HUDEP-2 (cell line): ENCODE measurements at regions not wholly inside any gene's neighbourhood (a gene's known extent, or its start where the extent isn't known, plus 50 kb on each side); places are given as distances from the start of the nearest gene placed in this dataset.
A peak's percentile ranks its signal among the peaks of the same experiment; 100 is the strongest.
"Not testable (repeated sequence)": the region's sequence is repeated elsewhere in the genome, so short reads cannot be mapped to it uniquely, and the experiment has no call there.

Experiments
- DNase-seq, 76 experiments: peaks; one replicate each; lab custom pipeline; 2025; ENCODE audit not compliant: unreplicated experiment in 76 of 76; lab: John Stamatoyannopoulos, UW

DNA sequence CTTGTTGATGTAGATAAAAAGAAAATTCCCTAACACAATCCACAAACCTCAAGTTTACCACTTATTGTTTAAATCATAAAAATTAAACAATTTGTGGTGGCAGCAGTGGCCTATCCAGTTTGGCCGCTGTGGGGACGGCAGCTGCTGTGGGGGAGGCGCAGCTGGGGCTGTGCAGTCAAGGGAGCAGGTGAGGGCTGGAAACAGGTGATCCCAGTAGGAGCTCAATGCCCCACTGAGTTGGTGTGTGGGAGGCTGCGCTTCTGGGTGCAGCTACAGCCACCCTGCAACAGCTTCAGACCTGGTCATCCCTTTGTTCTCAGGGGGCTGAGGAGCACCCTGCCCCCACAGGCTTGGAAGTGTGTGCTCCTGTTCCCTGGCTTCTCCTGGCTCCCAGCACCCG, 266.0 kb upstream of the FSIP2 start:
- DNase-seq = no peak

DNA sequence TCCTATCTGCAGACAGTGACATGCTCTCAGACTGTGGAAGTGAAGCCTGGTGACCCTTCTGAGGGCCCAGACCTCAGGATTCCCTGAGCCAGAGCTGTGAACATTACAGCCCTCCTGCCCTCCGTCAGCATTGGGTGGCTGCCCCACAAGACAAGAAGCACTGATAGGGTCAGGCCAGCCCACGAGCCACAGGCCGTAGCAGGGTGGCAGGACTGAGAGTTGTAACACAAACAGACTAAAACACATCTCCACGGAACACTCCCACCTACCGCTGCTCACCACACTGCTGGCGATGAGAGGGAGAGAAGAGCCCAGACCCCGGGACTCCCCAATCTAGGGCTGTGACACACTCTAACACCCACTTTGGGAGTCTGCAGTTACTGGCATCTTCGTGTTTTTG, 264.8 kb upstream of the FSIP2 start:
- DNase-seq = no peak

DNA sequence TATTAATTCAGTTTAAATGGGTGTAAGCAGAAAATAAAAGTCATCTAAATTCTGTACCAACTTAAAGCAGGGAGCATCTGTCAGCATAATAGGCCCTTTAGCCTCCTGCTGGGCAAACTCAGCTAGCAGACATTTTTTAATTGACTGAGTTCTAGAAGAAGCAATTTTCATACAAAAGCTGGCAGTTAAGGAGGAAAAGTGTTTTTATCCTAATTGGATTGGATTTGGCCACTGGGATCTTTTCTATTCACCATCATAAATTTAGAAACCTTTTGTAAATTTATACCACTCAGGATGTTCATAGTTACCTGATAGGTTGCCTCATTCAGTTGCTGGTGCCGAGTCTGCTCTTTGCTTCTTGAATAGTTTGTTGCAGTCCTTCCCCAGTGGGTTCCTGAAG, 262.7 kb upstream of the FSIP2 start:
- DNase-seq = no peak

DNA sequence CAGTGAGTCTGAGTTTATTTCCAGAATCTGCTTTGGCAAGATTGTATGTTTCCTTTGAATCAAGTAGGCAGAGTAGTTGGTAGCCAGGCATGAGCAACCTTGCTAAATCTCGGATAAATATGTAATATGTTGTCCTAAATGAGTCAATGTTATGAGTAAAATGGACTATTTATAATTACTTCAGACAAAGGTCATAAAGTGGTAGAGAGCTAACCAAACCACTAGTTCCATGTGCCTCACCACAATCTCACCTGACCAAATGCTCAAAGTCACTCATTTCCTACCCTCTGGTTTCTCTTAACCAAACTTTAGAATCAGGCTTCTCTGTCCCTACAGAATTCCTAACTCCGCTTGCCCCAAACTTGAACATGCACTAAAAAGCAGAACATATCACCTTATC, 261.2 kb upstream of the FSIP2 start:
- DNase-seq = no peak

DNA sequence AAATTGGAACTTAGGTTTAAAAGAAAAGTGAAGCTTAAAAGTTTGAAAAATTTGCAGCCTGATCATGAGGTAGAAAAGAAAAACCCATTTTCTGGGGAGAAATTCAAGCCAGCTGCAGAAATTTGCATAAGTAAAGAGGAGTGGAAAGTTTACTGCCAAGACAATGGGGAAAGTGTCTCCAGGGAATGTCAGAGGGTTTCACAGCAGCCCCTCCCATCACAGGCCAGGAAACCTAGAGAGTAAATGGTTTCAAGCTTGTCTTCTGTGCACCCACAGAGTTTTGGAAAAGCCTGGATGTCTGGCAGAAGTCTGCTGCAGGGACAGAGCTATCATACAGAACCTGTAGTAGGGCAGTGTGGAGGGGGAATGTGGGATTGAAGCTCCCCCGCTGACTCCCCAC, 254.0 kb upstream of the FSIP2 start:
- DNase-seq = no peak

DNA sequence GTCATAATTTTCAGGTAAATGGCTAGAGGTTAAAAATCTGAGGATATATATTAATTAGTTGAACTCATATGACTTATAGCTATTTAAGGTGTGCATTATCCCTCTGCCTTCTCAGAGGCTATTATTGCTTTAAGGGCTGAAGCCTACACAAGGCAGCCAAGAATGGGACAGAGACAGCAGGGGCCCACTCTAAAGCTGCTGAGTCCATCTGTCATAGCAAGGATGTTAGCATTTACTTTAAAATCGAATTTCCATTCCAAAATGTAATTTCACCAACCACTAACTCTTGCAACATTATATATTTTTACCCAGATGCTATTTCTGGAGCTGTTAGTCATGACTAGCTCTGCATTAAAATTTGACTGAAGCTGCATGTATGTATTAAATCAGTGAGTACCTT, 236.3 kb upstream of the FSIP2 start:
- DNase-seq = no peak

DNA sequence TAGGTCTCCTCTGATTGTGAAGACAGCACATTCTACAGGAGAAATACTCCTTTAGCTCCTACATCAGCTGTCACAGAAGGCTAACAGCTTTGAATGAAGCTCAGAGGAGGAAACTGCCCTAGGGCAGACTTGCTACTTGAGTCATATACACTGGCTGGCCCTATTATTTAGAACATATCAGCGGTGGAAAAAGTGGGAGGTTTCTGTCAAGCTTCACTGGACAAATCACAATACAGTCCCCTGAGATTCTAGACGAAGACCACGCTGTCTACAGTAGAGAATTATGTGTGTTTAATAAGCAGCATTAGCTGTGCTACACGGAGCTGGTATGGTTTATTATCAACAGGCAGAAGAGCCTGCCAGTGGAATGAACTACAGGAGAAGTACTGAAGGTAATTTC, 230.9 kb upstream of the FSIP2 start:
- DNase-seq = no peak

DNA sequence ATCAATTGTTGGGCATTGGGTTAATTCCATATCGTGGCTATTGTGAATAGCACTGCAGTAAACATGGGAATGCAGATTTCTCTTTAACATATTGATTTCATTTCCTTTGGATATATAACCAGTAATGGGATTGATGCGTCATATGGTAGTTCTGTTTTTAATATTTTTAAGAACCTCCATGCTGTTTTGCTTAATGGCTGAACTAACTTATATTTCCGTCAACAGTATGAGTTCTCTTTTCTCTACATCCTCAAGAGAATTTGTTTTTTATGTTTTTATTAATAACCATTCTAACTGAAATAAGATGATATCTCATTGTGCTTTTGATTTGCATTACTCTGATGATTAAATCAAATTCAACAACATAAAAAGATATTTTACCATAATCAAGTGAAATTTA, 228.5 kb upstream of the FSIP2 start:
- no peak for DNase-seq

DNA sequence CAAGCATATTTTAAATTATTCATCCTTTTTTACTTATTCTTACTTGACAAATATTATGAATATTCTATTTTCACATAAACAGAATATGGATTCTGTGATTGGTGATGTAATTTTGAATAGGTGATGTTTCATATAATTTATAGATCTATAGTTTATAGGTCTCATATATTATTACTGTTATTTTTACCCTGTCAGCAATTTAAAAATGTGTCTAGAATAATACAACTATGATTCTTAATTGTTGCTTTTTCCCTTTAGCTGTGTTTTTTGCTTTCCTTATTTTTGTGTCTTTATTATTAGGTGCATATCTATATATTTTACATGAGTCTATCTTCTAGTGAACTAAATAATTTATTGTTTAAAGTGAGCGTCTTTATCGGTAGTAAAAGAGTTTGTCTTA, 226.7 kb upstream of the FSIP2 start:
- DNase-seq = no peak

DNA sequence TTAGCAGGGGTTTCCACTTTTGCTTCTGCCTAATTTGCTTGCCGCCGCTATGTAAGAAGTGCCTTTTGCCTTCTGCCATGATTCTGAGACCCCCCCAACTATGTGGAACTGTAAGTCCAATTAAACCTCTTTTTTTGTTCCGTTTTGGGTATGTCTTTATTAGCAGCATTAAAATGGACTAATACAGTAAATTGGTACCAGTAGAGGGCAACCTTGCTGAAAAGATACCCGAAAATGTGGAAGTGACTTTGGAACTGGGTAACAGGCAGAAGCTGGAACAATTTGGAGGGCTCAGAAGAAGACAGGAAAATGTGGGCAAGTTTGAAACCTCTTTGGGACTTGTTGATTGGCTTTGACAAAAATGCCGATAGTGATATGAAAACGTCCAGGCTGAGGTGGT, 216.1 kb upstream of the FSIP2 start:
- peak in 3 of 76 experiments; percentile 0 to 12 (median 9) for DNase-seq

DNA sequence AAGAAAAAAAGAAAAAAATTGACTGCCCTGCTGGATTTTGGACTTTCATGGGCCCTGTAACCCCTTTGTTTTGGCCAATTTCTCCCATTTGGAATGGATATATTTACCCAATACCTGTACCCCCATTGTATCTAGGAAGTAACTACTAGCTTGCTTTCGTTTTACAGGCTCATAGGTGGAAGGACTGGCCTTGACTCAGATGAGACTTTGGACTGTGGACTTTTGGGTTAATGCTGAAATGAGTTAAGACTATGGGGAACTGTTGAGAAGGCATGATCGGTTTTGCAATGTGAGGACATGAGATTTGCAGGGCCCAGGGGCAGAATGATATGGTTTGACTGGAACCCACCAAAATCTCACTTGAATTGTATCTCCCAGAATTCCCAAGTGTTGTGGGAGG, 214.4 kb upstream of the FSIP2 start:
- DNase-seq = not testable (repeated sequence)

DNA sequence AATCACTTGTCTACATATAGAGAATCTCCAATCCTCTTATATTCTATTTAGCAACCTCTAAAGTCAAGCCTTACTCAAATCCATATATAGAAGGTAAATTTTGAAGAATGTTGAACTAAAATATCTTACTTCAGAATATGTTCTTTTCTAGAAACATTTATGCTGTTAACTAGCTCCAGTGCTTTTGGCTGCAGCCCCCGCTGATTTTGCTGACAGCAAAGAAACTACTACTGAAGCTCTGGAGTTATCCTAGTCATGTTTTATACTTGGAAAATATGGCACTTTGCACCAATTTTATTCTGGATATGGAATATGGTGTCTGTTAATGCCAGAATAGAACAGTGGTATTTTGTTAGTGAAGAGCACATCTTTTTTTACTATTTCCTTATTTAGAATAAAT, 212.4 kb upstream of the FSIP2 start:
- DNase-seq = no peak

DNA sequence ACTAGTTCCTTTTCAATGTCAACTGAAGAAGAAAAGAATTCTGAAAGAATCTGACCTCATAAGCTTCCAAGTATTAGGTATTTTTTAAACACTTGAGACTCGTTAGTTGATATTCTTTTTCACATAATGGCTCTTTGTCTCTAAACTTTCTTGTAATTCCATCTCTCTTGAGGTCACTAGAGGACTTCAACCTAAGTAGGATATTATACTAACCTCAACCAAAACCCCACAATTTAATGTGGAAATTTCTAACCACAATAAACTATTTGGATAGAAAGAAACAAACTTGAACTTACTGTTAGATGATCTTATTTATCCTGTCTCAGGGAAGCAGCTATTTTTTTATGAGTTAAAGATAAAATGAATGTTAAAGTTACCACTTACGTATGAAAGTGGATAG, 206.9 kb upstream of the FSIP2 start:
- no peak for DNase-seq

DNA sequence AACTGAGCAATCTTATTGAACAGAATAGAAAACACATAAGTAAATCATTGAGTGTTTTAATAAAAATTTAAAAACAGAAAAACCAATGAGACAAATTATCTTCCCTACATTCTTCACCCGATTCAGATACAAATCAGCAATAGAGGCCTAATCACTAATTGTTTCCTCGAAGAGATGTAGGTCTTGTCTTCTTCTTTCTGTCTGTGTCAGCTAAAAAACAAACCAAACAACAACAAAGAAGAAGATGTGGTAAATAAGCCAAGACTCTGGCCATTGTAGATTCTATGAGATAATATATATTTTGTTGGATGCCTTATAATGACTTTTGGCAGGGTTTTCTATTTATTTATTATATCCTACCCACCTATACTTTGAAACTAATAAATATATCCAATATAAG, 200.9 kb upstream of the FSIP2 start:
- DNase-seq = no peak

DNA sequence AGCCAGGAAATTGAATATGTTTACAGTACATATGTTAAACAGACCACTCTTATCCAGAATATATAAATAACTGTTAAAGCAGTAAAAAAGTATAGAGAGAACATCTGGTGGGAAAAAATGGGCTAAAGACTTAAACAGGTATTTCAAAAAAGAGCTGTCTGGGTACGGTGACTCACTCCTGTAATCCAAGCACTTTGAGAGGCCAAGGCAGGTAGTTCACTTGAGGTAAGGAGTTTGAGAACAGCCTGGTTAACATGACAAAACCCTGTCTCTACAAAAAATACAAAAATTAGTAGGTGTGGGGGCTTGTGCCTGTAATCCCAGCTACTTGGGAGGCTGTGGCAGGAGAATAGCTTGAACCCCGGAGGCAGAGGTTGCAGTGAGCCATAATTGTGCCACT, 171.4 kb upstream of the FSIP2 start:
- DNase-seq = no peak

DNA sequence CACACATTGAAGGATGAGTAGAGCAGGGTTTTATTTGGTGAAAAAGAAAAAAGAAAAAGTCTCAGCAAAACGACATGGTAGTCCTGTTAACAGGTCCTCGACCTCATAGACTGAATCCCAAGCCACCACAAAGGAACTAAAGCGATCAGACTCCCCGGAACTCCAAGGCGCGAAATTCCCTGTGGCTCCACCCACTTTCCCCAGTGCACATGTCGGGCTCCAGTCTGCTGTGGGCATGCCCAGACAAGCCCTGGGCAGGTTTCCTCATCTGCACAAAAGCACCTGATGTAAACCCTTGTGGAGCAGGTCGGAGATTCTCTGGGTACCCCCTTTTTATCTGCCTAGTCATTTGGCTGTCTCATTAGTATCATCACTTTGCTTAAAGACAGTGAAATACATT, 170.7 kb upstream of the FSIP2 start:
- no peak for DNase-seq

DNA sequence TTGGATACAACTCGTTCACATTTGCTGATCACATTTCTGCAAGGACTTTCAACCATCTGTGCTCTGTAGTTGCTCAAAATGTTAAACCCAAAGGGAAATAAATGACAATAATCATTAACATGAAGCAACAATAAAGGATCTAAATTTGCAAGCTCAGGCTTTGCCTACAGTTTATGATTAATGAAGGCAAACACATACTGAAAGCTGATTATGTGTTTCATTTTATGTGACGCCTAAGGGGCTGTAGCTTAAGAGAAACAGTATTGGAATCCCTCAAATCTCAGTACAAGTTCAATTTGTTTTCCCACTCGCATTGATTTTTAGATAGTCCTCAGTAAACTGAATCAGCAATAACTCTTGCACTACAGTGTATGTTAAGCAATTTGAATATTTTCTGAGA, 160.3 kb upstream of the FSIP2 start:
- DNase-seq = no peak

DNA sequence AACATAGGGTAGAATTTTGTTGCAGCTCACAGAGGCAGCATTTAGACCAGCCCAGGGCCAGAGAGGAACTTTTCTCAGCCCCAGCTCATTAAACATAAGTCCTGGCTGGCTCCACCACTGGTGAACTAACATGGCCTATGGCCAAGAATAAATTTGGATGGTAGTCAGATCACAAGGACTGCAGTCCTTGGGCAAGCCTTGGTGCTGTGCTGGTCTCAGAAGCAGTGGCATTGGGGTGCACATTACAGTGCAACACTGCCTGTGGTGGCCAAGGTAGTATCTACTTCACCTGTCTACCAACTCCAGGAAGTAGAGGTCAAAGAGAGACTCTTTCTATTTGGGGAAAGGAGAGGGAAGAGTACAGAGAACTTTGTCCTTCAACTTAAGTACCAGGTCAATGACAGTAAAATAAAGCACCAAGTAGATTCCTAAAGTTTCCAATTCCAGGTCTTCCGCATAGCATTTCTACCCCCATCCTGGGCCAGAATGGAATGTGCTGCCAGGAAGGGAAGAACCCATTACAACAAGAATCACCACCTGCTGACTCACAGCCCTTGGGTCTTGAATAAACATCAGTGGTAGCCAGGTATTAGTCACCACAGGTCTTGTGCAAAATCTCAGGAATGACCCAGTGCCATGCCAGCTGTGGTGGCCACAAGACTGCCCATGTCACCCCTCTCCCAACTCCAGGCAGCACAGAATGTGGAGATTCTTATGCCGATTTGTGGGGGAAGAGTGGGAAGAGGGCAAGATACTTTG, 155.4 kb upstream of the FSIP2 start:
- DNase-seq = no peak

DNA sequence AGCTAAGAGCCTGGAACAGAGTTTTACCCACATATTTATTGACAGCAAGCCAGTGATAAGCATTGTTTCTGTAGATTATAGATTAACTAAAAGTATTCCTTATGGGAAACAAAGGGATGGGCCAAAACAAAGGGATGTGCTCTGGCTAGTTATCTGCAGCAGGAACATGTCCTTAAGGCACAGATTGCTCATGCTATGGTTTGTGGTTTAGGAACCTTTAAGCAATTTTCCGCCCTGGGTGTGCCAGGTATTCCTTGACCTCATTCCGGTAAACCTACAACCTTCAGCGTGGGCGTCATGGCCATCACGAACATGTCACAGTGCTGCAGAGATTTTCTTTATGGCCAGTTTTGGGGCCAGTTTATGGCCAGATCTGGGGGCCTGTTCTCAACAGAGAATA, 153.4 kb upstream of the FSIP2 start:
- DNase-seq = not testable (repeated sequence)

DNA sequence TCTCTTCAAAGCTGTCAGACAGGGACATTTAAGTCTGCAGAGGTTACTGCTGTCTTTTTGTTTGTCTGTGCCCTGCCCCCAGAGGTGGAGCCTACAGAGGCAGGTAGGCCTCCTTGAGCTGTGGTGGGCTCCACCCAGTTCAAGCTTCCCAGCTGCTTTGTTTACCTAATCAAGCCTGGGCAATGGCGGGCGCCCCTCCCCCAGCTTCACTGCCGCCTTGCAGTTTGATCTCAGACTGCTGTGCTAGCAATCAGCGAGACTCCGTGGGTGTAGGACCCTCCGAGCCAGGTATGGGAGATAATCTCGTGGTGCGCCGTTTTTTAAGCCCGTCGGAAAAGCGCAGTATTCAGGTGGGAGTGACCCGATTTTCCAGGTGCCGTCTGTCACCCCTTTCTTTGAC, 147.3 kb upstream of the FSIP2 start:
- not testable (repeated sequence) for DNase-seq

DNA sequence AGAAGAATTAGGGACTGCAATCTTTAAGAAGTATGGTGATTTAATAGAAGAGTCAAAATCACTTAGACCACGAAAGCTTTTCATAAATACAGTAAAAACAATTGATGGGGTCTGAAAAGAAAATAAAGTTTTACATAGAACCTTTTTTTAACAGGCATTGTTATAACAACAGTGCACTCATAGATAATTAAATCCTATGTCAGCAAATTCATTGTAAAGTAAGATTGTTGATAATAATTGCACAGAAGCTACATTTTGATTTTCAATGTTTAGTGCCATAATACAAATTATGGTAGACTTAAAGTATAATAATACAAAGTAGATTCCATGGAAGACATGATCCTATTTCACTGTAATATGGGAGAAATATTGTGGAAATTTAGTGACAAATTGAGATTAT, 130.7 kb upstream of the FSIP2 start:
- no peak for DNase-seq

DNA sequence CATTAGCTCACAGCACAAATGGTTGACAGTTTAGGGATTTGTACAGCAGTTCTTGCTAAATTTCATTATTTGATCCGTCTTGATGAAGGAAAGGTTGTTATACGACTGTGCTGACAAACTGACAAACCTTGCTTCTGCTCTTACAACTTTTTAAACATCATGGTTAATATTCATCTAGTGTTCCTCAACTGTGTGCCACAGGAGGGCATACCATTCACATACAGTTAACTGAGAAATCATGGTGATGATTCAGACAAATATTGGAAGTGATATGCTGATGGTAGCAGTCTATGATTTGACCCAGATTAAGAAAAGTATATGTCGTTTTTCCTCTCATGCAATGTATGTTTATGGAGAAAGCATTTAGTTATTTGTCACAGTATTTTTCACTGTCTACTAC, 129.8 kb upstream of the FSIP2 start:
- DNase-seq = peak in 1 of 76 experiments; percentile 18

DNA sequence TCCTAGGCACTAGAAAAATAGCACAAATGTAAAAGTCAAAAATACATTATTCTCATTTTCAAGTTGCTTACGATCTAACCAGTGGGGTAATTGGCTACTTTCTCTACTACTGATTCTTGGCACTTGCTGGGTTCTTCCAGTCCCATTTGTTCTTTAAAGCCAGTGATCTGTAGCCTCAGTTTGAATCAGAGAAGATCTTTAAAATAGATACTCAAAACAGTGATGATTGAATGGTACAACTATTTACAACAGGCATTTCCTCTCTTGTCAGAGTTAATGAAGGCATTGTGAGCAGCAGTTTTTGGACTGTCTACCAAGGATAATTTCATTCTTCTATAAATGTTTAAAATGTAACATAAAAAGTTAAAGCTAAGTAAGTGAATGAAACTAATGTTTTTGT, 128.3 kb upstream of the FSIP2 start:
- no peak for DNase-seq
